ENCODE measurements at regions not wholly inside any gene's neighbourhood (a gene's known extent, or its start where the extent isn't known, plus 50 kb on each side); places are given as distances from the start of the nearest gene placed in this dataset.

DNA sequence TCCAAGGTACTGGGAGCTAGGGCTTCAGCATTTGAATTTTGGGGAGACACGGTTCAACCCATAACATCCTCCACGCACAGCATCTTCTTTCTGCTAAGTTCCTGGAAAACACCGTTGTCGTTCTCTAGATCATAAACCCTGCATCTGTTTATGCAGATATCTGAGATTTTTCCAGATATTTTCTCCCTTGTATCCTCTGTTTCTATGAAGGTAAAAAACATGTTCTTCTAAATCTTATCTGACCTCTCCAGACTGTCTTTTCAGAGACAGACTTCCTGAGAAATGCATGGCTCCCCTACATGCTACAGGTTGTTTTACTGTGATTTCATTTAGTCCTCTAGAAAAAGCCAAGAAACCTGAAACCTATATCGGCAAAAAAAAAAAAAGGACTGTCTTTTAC lies 152.3 kb upstream of the KLF3 start:
- Histone ChIP-seq H4K20me1 (ENCODE audit: control insufficient read depth, insufficient read depth, low read length, poor library complexity, severe bottlenecking) (no peaks in the 10 kb centered on the region), H3K9ac (ENCODE audit: low read length) (no peak overlapping the region), H3K79me2 (ENCODE audit: control insufficient read depth, insufficient read depth, low read length) (no peaks in the 10 kb centered on the region), H3K4me3 (ENCODE audit: control extremely low read depth in 1 of 5, extremely low read depth in 1 of 5, insufficient read depth in 1 of 5, low read depth in 2 of 5, low read length in 4 of 5) (no peak overlapping the region), H3K4me1 (ENCODE audit: control insufficient read depth in 2 of 2, insufficient read depth in 2 of 2, low read length in 2 of 2) (peaks cover 17 to 18% of the 10 kb centered on the region in 2 donors), H3K9me3 (ENCODE audit: control extremely low read depth in 1 of 3, control insufficient read depth in 2 of 3, insufficient read depth in 1 of 3, low read length in 2 of 3) (no peaks in the 10 kb centered on the region), H3K4me2 (replicated peaks; ENCODE audit: low read depth, low read length, poor library complexity, severe bottlenecking) (no peak overlapping the region), H3K27me3 (replicated peaks in 1 of 4; ENCODE audit: control extremely low read depth in 1 of 4, control insufficient read depth in 3 of 4, insufficient read depth in 4 of 4, low read length in 3 of 4) (peaks cover 0 to 22% (median 13%) of the 10 kb centered on the region in 4 experiments), H2AFZ (ENCODE audit: insufficient read depth, low read depth, low read length, poor library complexity, severe bottlenecking) (no peak overlapping the region), H3K36me3 (replicated peaks in 1 of 2; ENCODE audit: control extremely low read depth in 1 of 2, control insufficient read depth in 1 of 2, extremely low read depth in 1 of 2, insufficient read depth in 2 of 2, low read length in 1 of 2) (no peaks in the 10 kb centered on the region), H3K27ac (ENCODE audit: low read length in 2 of 2) (no peak overlapping the region)
- CTCF ChIA-PET: no interaction called here
- POLR2A ChIA-PET: no interaction called here
- peaks cover 42% of the 10 kb centered on the region for H3K27me3 Mint-ChIP-seq
- DNase-seq: no peak
- no peak for TF ChIP-seq EZH2 (IDR thresholded peaks at IDR 0.05; ENCODE audit: borderline replicate concordance, insufficient read depth, low read depth, low read length, poor library complexity, severe bottlenecking)
- TF ChIP-seq, protein P1, sequence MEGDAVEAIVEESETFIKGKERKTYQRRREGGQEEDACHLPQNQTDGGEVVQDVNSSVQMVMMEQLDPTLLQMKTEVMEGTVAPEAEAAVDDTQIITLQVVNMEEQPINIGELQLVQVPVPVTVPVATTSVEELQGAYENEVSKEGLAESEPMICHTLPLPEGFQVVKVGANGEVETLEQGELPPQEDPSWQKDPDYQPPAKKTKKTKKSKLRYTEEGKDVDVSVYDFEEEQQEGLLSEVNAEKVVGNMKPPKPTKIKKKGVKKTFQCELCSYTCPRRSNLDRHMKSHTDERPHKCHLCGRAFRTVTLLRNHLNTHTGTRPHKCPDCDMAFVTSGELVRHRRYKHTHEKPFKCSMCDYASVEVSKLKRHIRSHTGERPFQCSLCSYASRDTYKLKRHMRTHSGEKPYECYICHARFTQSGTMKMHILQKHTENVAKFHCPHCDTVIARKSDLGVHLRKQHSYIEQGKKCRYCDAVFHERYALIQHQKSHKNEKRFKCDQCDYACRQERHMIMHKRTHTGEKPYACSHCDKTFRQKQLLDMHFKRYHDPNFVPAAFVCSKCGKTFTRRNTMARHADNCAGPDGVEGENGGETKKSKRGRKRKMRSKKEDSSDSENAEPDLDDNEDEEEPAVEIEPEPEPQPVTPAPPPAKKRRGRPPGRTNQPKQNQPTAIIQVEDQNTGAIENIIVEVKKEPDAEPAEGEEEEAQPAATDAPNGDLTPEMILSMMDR (IDR thresholded peaks at IDR 0.05): no peak
- 49% methylated on average over 2 of the region's 5 CpGs for WGBS (ENCODE audit: insufficient coverage)
- H3K27ac Mint-ChIP-seq: no peak overlapping the region
- no peak for ATAC-seq (ENCODE audit: low read depth)
- peaks cover 33% of the 10 kb centered on the region for H3K4me1 Mint-ChIP-seq
- no peaks in the 10 kb centered on the region for H3K9me3 Mint-ChIP-seq (ENCODE audit: insufficient read depth)
- H3K4me3 Mint-ChIP-seq: no peak overlapping the region
- intact Hi-C loops (cut with micrococcal nuclease): no loop called here

DNA sequence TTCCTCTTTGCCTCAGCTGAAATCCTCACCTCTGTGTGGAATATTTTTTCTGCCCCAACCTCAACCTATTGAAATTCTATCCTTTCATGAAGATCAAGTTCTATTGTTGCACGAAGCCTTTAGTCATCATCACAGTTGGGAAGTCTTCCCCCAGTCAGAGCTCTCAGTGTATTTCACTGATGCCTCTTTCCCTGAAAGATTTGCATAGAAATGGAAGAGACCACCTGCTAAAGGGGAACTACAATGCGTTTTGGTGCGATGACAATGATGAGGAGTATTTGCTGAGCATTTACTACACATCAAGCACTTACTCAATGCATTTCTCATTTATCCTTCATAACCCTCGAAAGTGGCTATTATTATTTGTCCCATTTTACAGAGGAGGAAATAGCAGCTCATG lies 151.2 kb upstream of the KLF3 start:
- TF ChIP-seq EZH2 (IDR thresholded peaks at IDR 0.05; ENCODE audit: borderline replicate concordance, insufficient read depth, low read depth, low read length, poor library complexity, severe bottlenecking): no peak
- TF ChIP-seq, protein P1 (IDR thresholded peaks at IDR 0.05): no peak
- Mint-ChIP-seq H3K4me1 (peaks cover 25% of the 10 kb centered on the region), H3K27me3 (peaks cover 32% of the 10 kb centered on the region), H3K9me3 (ENCODE audit: insufficient read depth) (no peaks in the 10 kb centered on the region), H3K27ac (peak overlapping the region; percentile 1), H3K4me3 (no peak overlapping the region)
- WGBS (ENCODE audit: insufficient coverage): no CpG with 5 or more reads among the region's 4 CpGs
- H3K27me3 ChIP-seq (replicated peaks in 1 of 4; ENCODE audit: control extremely low read depth in 1 of 4, control insufficient read depth in 3 of 4, insufficient read depth in 4 of 4, low read length in 3 of 4): peaks cover 0 to 20% (median 7%) of the 10 kb centered on the region in 4 experiments
- H2AFZ ChIP-seq (ENCODE audit: insufficient read depth, low read depth, low read length, poor library complexity, severe bottlenecking): no peak overlapping the region
- H3K9me3 ChIP-seq (ENCODE audit: control extremely low read depth in 1 of 3, control insufficient read depth in 2 of 3, insufficient read depth in 1 of 3, low read length in 2 of 3): no peaks in the 10 kb centered on the region
- no peaks in the 10 kb centered on the region for H3K79me2 ChIP-seq (ENCODE audit: control insufficient read depth, insufficient read depth, low read length)
- intact Hi-C loops (cut with micrococcal nuclease): no loop called here
- no peaks in the 10 kb centered on the region for H3K36me3 ChIP-seq (replicated peaks in 1 of 2; ENCODE audit: control extremely low read depth in 1 of 2, control insufficient read depth in 1 of 2, extremely low read depth in 1 of 2, insufficient read depth in 2 of 2, low read length in 1 of 2)
- ATAC-seq (ENCODE audit: low read depth) (no peak), DNase-seq (no peak)
- CTCF ChIA-PET: no interaction called here
- H3K4me1 ChIP-seq (ENCODE audit: control insufficient read depth in 2 of 2, insufficient read depth in 2 of 2, low read length in 2 of 2): peaks cover 13 to 18% of the 10 kb centered on the region in 2 donors
- H3K27ac ChIP-seq (ENCODE audit: low read length in 2 of 2): no peak overlapping the region
- H3K4me2 ChIP-seq (replicated peaks; ENCODE audit: low read depth, low read length, poor library complexity, severe bottlenecking): no peak overlapping the region
- POLR2A ChIA-PET: no interaction called here
- H3K9ac ChIP-seq (ENCODE audit: low read length): no peak overlapping the region
- H3K4me3 ChIP-seq (ENCODE audit: control extremely low read depth in 1 of 5, extremely low read depth in 1 of 5, insufficient read depth in 1 of 5, low read depth in 2 of 5, low read length in 4 of 5): no peak overlapping the region
- H4K20me1 ChIP-seq (ENCODE audit: control insufficient read depth, insufficient read depth, low read length, poor library complexity, severe bottlenecking): no peaks in the 10 kb centered on the region

All from B cell (primary cell).